Breast epithelium (tissue), 3 donors: ENCODE measurements at regions not wholly inside any gene's neighbourhood (a gene's known extent, or its start where the extent isn't known, plus 50 kb on each side); places are given as distances from the start of the nearest gene placed in this dataset.

Source experiments
- POLR2A ChIP-seq: fragments of 450-650 bp; IDR thresholded peaks from one replicate; pipeline ENCODE4 v1.6.1; 2016; ENCODE audit warnings: antibody characterized with exemption, mild to moderate bottlenecking, moderate library complexity
- POLR2AphosphoS5 ChIP-seq, 3 donors: sonication (generic); formaldehyde crosslinking; IDR thresholded peaks; one replicate each; pipeline ENCODE4 v1.6.1; 2017; ENCODE audit warnings: antibody characterized with exemption in 3 of 3
- TF ChIP-seq, protein P1 (sequence below), 3 donors: fragments of 450-650 bp; IDR thresholded peaks; one replicate each; pipeline ENCODE4 v1.5.1; 2016 to 2017; ENCODE audit warnings: antibody characterized with exemption in 3 of 3, mild to moderate bottlenecking in 3 of 3, moderate library complexity in 3 of 3

DNA sequence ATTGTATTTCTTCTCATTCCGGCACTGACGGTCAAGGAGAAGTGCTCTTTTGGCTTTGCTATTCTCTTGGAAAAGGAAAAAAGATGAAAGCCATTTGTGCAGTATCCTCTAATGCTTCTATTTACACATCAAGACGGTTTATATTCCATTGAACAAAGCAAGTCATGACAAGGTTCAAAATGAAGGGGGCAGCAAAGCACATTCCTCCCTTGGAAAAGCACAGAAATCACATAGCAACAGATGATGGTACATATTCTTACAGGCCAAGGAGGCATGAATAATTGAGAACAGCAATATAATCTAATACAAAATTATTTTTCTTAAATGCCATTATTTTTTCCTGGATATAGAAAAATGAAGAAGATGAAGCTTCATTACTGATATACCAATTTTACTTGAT, 508.2 kb upstream of the JAG1 start:
- TF ChIP-seq, protein P1, sequence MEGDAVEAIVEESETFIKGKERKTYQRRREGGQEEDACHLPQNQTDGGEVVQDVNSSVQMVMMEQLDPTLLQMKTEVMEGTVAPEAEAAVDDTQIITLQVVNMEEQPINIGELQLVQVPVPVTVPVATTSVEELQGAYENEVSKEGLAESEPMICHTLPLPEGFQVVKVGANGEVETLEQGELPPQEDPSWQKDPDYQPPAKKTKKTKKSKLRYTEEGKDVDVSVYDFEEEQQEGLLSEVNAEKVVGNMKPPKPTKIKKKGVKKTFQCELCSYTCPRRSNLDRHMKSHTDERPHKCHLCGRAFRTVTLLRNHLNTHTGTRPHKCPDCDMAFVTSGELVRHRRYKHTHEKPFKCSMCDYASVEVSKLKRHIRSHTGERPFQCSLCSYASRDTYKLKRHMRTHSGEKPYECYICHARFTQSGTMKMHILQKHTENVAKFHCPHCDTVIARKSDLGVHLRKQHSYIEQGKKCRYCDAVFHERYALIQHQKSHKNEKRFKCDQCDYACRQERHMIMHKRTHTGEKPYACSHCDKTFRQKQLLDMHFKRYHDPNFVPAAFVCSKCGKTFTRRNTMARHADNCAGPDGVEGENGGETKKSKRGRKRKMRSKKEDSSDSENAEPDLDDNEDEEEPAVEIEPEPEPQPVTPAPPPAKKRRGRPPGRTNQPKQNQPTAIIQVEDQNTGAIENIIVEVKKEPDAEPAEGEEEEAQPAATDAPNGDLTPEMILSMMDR (IDR thresholded peaks at IDR 0.05) = no peak
- TF ChIP-seq POLR2A (no peak), POLR2AphosphoS5 (IDR thresholded peaks at IDR 0.05) (no peak)
